C4-2B (cell line): ENCODE measurements at regions not wholly inside any gene's neighbourhood (a gene's known extent, or its start where the extent isn't known, plus 50 kb on each side); places are given as distances from the start of the nearest gene placed in this dataset.

ENCODE experiments used
- CTCF ChIP-seq: fragments of 450-650 bp; conservative IDR thresholded peaks from 2 replicates; pipeline ENCODE4 v1.5.1; 2017; ENCODE audit warnings: mild to moderate bottlenecking
- ZFX ChIP-seq: fragments of 450-650 bp; IDR thresholded peaks from 2 replicates; pipeline ENCODE4 v1.6.1; 2017

GRCh38 chr3:4091786-4092185 is 211.4 kb upstream of the SETMAR start:
- TF ChIP-seq CTCF = no peak
- no peak for TF ChIP-seq ZFX
